ENCODE measurements at regions not wholly inside any gene's neighbourhood (a gene's known extent, or its start where the extent isn't known, plus 50 kb on each side); places are given as distances from the start of the nearest gene placed in this dataset.

DNA sequence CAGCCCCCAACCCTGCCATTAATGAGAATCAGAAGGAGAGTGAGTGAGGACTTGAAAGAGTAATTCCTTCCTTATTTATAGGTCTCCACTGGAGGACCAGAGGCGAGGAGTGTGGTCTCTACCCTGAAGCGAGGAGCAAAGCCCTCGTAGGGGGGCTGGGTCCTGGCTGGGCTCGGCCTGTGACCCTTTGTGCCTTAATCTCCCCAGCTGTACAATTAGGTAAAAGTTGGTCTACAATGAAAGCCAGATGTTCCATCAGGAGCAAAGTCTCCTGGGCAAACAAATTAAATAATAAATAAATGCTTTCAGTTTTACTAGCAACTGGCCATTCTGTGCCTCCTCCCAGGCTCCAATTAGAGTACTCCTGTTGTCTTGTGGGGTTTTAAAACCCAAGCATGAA is 523.5 kb upstream of the SALL1 start:
- DNase-seq (no peak), ATAC-seq (ENCODE audit: insufficient read depth, low FRiP score) (no peak)
- no peak overlapping the region for H3K9ac ChIP-seq (ENCODE audit: insufficient read depth in 1 of 2, low read length in 2 of 2)
- no peaks in the 10 kb centered on the region for H3K4me1 ChIP-seq (ENCODE audit: control insufficient read depth in 5 of 5, insufficient read depth in 5 of 5, low read length in 5 of 5)
- H3K9me3 ChIP-seq (ENCODE audit: control insufficient read depth in 4 of 4, insufficient read depth in 3 of 4, low read length in 3 of 4) = no peaks in the 10 kb centered on the region
- TF ChIP-seq, protein P1, sequence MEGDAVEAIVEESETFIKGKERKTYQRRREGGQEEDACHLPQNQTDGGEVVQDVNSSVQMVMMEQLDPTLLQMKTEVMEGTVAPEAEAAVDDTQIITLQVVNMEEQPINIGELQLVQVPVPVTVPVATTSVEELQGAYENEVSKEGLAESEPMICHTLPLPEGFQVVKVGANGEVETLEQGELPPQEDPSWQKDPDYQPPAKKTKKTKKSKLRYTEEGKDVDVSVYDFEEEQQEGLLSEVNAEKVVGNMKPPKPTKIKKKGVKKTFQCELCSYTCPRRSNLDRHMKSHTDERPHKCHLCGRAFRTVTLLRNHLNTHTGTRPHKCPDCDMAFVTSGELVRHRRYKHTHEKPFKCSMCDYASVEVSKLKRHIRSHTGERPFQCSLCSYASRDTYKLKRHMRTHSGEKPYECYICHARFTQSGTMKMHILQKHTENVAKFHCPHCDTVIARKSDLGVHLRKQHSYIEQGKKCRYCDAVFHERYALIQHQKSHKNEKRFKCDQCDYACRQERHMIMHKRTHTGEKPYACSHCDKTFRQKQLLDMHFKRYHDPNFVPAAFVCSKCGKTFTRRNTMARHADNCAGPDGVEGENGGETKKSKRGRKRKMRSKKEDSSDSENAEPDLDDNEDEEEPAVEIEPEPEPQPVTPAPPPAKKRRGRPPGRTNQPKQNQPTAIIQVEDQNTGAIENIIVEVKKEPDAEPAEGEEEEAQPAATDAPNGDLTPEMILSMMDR (IDR thresholded peaks at IDR 0.05; ENCODE audit: control extremely low read depth, extremely low read depth) = no peak
- no peaks in the 10 kb centered on the region for H3K36me3 ChIP-seq (ENCODE audit: control insufficient read depth in 4 of 4, insufficient read depth in 4 of 4, low read length in 4 of 4)
- 91 to 94% methylated on average over 4 of the region's 4 CpGs for WGBS, 2 donors
- no peak overlapping the region for H3K4me3 ChIP-seq
- H3K27me3 ChIP-seq (ENCODE audit: control insufficient read depth in 3 of 3, insufficient read depth in 3 of 3, low read length in 2 of 3) = no peaks in the 10 kb centered on the region
- no peak overlapping the region for H3K27ac ChIP-seq (ENCODE audit: low read depth in 1 of 2, low read length in 1 of 2)

DNA sequence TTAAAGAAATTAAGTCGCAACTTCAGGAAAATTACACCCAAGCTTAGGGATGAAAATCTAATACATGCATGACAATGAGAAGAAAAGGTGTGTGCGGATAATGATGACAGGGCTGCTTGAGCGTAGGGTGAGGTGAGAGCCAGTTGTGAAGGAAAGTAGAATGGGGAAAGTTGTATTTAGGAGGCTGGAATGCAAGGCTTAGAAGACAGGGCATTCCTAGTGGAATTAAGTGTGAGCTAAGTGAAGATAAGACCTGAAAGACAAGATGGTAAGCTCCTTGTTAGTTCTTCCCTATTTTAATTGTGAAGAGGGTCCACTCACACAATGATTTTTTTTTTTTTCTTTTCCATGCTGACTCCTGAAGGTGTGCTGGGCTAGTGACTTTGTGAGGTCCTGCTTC is 519.5 kb upstream of the SALL1 start:
- TF ChIP-seq, protein P1 (IDR thresholded peaks at IDR 0.05; ENCODE audit: control extremely low read depth, extremely low read depth) = no peak
- Histone ChIP-seq H3K9ac (ENCODE audit: insufficient read depth in 1 of 2, low read length in 2 of 2) (no peak overlapping the region), H3K27me3 (ENCODE audit: control insufficient read depth in 3 of 3, insufficient read depth in 3 of 3, low read length in 2 of 3) (peaks cover 0 to 20% (median 0%) of the 10 kb centered on the region in 3 donors), H3K4me1 (ENCODE audit: control insufficient read depth in 5 of 5, insufficient read depth in 5 of 5, low read length in 5 of 5) (no peaks in the 10 kb centered on the region), H3K27ac (ENCODE audit: low read depth in 1 of 2, low read length in 1 of 2) (no peak overlapping the region), H3K36me3 (ENCODE audit: control insufficient read depth in 4 of 4, insufficient read depth in 4 of 4, low read length in 4 of 4) (no peaks in the 10 kb centered on the region), H3K9me3 (ENCODE audit: control insufficient read depth in 4 of 4, insufficient read depth in 3 of 4, low read length in 3 of 4) (no peaks in the 10 kb centered on the region), H3K4me3 (no peak overlapping the region)
- DNase-seq (no peak), ATAC-seq (ENCODE audit: insufficient read depth, low FRiP score) (no peak)
- 85 to 91% methylated on average over 3 of the region's 3 CpGs for WGBS, 2 donors

GRCh38 chr16:51666821-51667220 is 515.8 kb upstream of the SALL1 start:
- DNase-seq (no peak), ATAC-seq (ENCODE audit: insufficient read depth, low FRiP score) (no peak)
- H3K27me3 ChIP-seq (ENCODE audit: control insufficient read depth in 3 of 3, insufficient read depth in 3 of 3, low read length in 2 of 3) = peaks cover 0 to 20% (median 0%) of the 10 kb centered on the region in 3 donors
- H3K9ac ChIP-seq (ENCODE audit: insufficient read depth in 1 of 2, low read length in 2 of 2) = no peak overlapping the region
- H3K4me3 ChIP-seq = no peak overlapping the region
- no peaks in the 10 kb centered on the region for H3K36me3 ChIP-seq (ENCODE audit: control insufficient read depth in 4 of 4, insufficient read depth in 4 of 4, low read length in 4 of 4)
- WGBS, 2 donors = 40 to 53% methylated on average over 6 of the region's 6 CpGs
- H3K9me3 ChIP-seq (ENCODE audit: control insufficient read depth in 4 of 4, insufficient read depth in 3 of 4, low read length in 3 of 4) = no peaks in the 10 kb centered on the region
- H3K4me1 ChIP-seq (ENCODE audit: control insufficient read depth in 5 of 5, insufficient read depth in 5 of 5, low read length in 5 of 5) = no peaks in the 10 kb centered on the region
- TF ChIP-seq, protein P1 (IDR thresholded peaks at IDR 0.05; ENCODE audit: control extremely low read depth, extremely low read depth) = no peak
- no peak overlapping the region for H3K27ac ChIP-seq (ENCODE audit: low read depth in 1 of 2, low read length in 1 of 2)

- Histone ChIP-seq H3K9ac (ENCODE audit: insufficient read depth in 1 of 2, low read length in 2 of 2) (no peak overlapping the region), H3K27ac (ENCODE audit: low read depth in 1 of 2, low read length in 1 of 2) (no peak overlapping the region), H3K4me3 (no peak overlapping the region), H3K4me1 (ENCODE audit: control insufficient read depth in 5 of 5, insufficient read depth in 5 of 5, low read length in 5 of 5) (no peaks in the 10 kb centered on the region), H3K27me3 (ENCODE audit: control insufficient read depth in 3 of 3, insufficient read depth in 3 of 3, low read length in 2 of 3) (peaks cover 0 to 20% (median 0%) of the 10 kb centered on the region in 3 donors), H3K36me3 (ENCODE audit: control insufficient read depth in 4 of 4, insufficient read depth in 4 of 4, low read length in 4 of 4) (no peaks in the 10 kb centered on the region), H3K9me3 (ENCODE audit: control insufficient read depth in 4 of 4, insufficient read depth in 3 of 4, low read length in 3 of 4) (no peaks in the 10 kb centered on the region)
- DNase-seq (no peak), ATAC-seq (ENCODE audit: insufficient read depth, low FRiP score) (no peak)
- TF ChIP-seq, protein P1 (IDR thresholded peaks at IDR 0.05; ENCODE audit: control extremely low read depth, extremely low read depth) = no peak
- WGBS, 2 donors = 72 to 75% methylated on average over 6 of the region's 6 CpGs
These were observed 515.0 kb upstream of the SALL1 start for GRCh38 chr16:51666074-51666473.

All from lung (tissue), 11 donors.